MV-4-11 (cell line): ENCODE measurements at regions not wholly inside any gene's neighbourhood (a gene's known extent, or its start where the extent isn't known, plus 50 kb on each side); places are given as distances from the start of the nearest gene placed in this dataset.

ENCODE experiments used
- DNase-seq: peaks from one replicate; lab custom pipeline; 2025; lab: John Stamatoyannopoulos, UW

GRCh38 chr2:74735009-74735408 is 81.0 kb downstream of the SEMA4F start:
- no peak for DNase-seq

GRCh38 chr2:74735564-74735963 is 81.5 kb downstream of the SEMA4F start:
- no peak for DNase-seq

GRCh38 chr2:74736589-74736988 is 82.5 kb downstream of the SEMA4F start:
- DNase-seq: no peak

GRCh38 chr2:74738586-74738985 is 84.5 kb downstream of the SEMA4F start:
- no peak for DNase-seq

GRCh38 chr2:74739129-74739528 is 85.1 kb downstream of the SEMA4F start:
- DNase-seq: no peak

- no peak for DNase-seq
Measured at GRCh38 chr2:74739733-74740241, 85.7 kb downstream of the SEMA4F start.

- no peak for DNase-seq
Measured at GRCh38 chr2:74740395-74740740, 86.3 kb downstream of the SEMA4F start.

GRCh38 chr2:74740741-74741431 is 86.8 kb downstream of the SEMA4F start:
- peak; percentile 94 for DNase-seq

GRCh38 chr2:74741629-74742028 is 87.6 kb downstream of the SEMA4F start:
- peak; percentile 83 for DNase-seq

- no peak for DNase-seq
Measured at GRCh38 chr2:74742471-74742870, 88.4 kb downstream of the SEMA4F start.

GRCh38 chr2:74743039-74743438 is 89.0 kb downstream of the SEMA4F start:
- DNase-seq: no peak

- DNase-seq: no peak
Measured at GRCh38 chr2:74743778-74744177, 89.7 kb downstream of the SEMA4F start.

GRCh38 chr2:74744731-74745515 is 89.0 kb upstream of the HK2 start:
- DNase-seq: no peak

- DNase-seq: no peak
Measured at GRCh38 chr2:74745766-74746165, 88.2 kb upstream of the HK2 start.

- no peak for DNase-seq
Measured at GRCh38 chr2:74746480-74746879, 87.4 kb upstream of the HK2 start.

- DNase-seq: peak; percentile 23
Measured at GRCh38 chr2:74747411-74748080, 86.4 kb upstream of the HK2 start.

GRCh38 chr2:74748665-74749064 is 85.3 kb upstream of the HK2 start:
- DNase-seq: no peak

- DNase-seq: no peak
Measured at GRCh38 chr2:74749432-74749831, 84.5 kb upstream of the HK2 start.

GRCh38 chr2:74751981-74752851 is 81.7 kb upstream of the HK2 start:
- no peak for DNase-seq

GRCh38 chr2:74755386-74755785 is 78.5 kb upstream of the HK2 start:
- no peak for DNase-seq

- peak; percentile 73 for DNase-seq
Measured at GRCh38 chr2:74756356-74756890, 77.5 kb upstream of the HK2 start.

GRCh38 chr2:74759986-74760385 is 73.9 kb upstream of the HK2 start:
- DNase-seq: no peak
